OCI-LY1 (cell line): ENCODE measurements at regions not wholly inside any gene's neighbourhood (a gene's known extent, or its start where the extent isn't known, plus 50 kb on each side); places are given as distances from the start of the nearest gene placed in this dataset.

Source experiments
- CTCF ChIP-seq: fragments of 200-600 bp; sonication (generic), shearing (Covaris generic); IDR thresholded peaks from 2 replicates; pipeline ENCODE4 v1.5.1; 2017; ENCODE audit warnings: mild to moderate bottlenecking, antibody characterized with exemption, low read length, moderate library complexity, mixed read lengths
- EZH2 ChIP-seq: fragments of 200-600 bp; sonication (generic), shearing (Covaris generic); IDR thresholded peaks from 2 replicates; pipeline ENCODE4 v1.8.0; 2017; ENCODE audit warnings: borderline replicate concordance, mixed run types, mild to moderate bottlenecking, antibody characterized with exemption, low read length, moderate library complexity, mixed read lengths

GRCh38 chr3:72476139-72476483 is 372.1 kb downstream of the SHQ1 start:
- TF ChIP-seq CTCF: no peak
- no peak for TF ChIP-seq EZH2
